A204.1 (cell line): ENCODE measurements at regions not wholly inside any gene's neighbourhood (a gene's known extent, or its start where the extent isn't known, plus 50 kb on each side); places are given as distances from the start of the nearest gene placed in this dataset.
"Not testable (repeated sequence)": the region's sequence is repeated elsewhere in the genome, so short reads cannot be mapped to it uniquely, and the experiment has no call there.

ENCODE experiments used
- FAIRE-seq: peaks from 2 replicates; lab custom pipeline; 2012; peaks lifted over from hg19 to GRCh38; lab: Jason Lieb, UNC

GRCh38 chr12:17357396-17357795 lies 732.6 kb downstream of the RERGL start:
- FAIRE-seq, result no peak

- no peak for FAIRE-seq
Measured at GRCh38 chr12:17352164-17352563, 737.8 kb downstream of the RERGL start.

GRCh38 chr12:17348311-17348710 lies 741.7 kb downstream of the RERGL start:
- FAIRE-seq, result no peak

- FAIRE-seq, result no peak
Measured at GRCh38 chr12:17344649-17345048, 738.7 kb upstream of the LMO3 start.

GRCh38 chr12:17342381-17342961 lies 736.5 kb upstream of the LMO3 start:
- no peak for FAIRE-seq

- FAIRE-seq, result no peak
Measured at GRCh38 chr12:17335487-17335886, 729.5 kb upstream of the LMO3 start.

GRCh38 chr12:17334784-17335183 lies 728.8 kb upstream of the LMO3 start:
- no peak for FAIRE-seq

- FAIRE-seq, result no peak
Measured at GRCh38 chr12:17333287-17333686, 727.3 kb upstream of the LMO3 start.

GRCh38 chr12:17326649-17327048 lies 720.7 kb upstream of the LMO3 start:
- FAIRE-seq, result no peak

- FAIRE-seq, result no peak
Measured at GRCh38 chr12:17322090-17322489, 716.1 kb upstream of the LMO3 start.

GRCh38 chr12:17304503-17305347 lies 698.8 kb upstream of the LMO3 start:
- FAIRE-seq, result no peak

GRCh38 chr12:17302001-17302400 lies 696.0 kb upstream of the LMO3 start:
- FAIRE-seq, result no peak

- no peak for FAIRE-seq
Measured at GRCh38 chr12:17301544-17301943, 695.6 kb upstream of the LMO3 start.

- no peak for FAIRE-seq
Measured at GRCh38 chr12:17296882-17297281, 690.9 kb upstream of the LMO3 start.

- no peak for FAIRE-seq
Measured at GRCh38 chr12:17286874-17287273, 680.9 kb upstream of the LMO3 start.

- FAIRE-seq, result no peak
Measured at GRCh38 chr12:17284873-17285272, 678.9 kb upstream of the LMO3 start.

- no peak for FAIRE-seq
Measured at GRCh38 chr12:17283563-17283962, 677.6 kb upstream of the LMO3 start.

GRCh38 chr12:17282169-17282568 lies 676.2 kb upstream of the LMO3 start:
- not testable (repeated sequence) for FAIRE-seq

- FAIRE-seq, result no peak
Measured at GRCh38 chr12:17278946-17279345, 673.0 kb upstream of the LMO3 start.

- FAIRE-seq, result no peak
Measured at GRCh38 chr12:17276196-17276595, 670.2 kb upstream of the LMO3 start.

GRCh38 chr12:17266856-17267255 lies 660.9 kb upstream of the LMO3 start:
- FAIRE-seq, result no peak

- FAIRE-seq, result peak; percentile 74
Measured at GRCh38 chr12:17264603-17265002, 658.6 kb upstream of the LMO3 start.

- no peak for FAIRE-seq
Measured at GRCh38 chr12:17239874-17240273, 633.9 kb upstream of the LMO3 start.

- no peak for FAIRE-seq
Measured at GRCh38 chr12:17235996-17236395, 630.0 kb upstream of the LMO3 start.
